ENCODE measurements at regions not wholly inside any gene's neighbourhood (a gene's known extent, or its start where the extent isn't known, plus 50 kb on each side); places are given as distances from the start of the nearest gene placed in this dataset.

DNA sequence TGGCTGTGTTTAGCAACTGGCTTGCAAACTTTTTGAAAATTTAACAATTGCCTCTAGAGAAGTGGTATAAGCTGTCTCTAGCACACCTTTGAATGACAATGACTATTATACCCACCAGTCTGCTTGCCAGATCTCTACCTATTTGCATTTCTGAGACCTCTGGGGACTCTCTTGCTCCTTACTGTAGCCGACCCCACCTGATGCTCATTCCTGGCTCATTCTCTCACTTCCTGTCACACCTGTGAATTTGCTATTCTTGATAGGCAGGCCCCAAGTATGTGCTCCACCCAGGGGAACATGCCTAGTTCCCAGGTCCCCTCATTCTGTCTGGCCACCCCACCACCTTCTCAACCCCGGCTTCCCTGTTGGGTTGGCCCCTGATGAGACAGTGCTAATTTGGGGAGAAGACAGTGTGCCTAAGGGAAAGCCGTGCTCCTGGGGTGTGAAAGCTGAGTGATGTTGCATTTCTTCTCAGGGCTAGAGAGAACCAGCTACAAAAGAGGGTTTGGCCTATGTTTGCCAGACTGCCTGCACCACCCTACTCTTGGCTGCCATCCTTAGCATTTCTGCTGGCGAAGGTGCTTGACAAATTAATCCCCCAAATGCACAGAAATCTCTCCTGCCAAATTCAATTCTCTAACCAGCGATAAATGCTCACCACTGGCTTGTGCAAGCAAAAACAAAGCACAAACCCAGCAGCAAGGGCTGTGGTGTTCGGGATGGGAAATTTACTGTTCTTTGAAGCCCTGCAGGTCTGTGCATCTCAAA lies 138.2 kb downstream of the RPS24 start:
- Histone ChIP-seq H3K36me3 (ENCODE audit: control insufficient read depth in 2 of 2, insufficient read depth in 2 of 2, low read length in 1 of 2) (no peaks in the 10 kb centered on the region), H3K27ac (ENCODE audit: low read depth in 2 of 2, low read length in 1 of 2) (peak overlapping the region; percentile 44 to 90), H3K9me3 (ENCODE audit: control insufficient read depth in 2 of 2, insufficient read depth in 1 of 2, low read depth in 1 of 2, low read length in 1 of 2) (peaks cover 0 to 3% of the 10 kb centered on the region in 2 donors), H3K27me3 (ENCODE audit: control insufficient read depth in 1 of 2, insufficient read depth in 2 of 2, low read length in 2 of 2) (no peaks in the 10 kb centered on the region), H3K4me1 (ENCODE audit: control insufficient read depth in 2 of 2, insufficient read depth in 2 of 2, low read length in 1 of 2) (peaks cover 0 to 13% of the 10 kb centered on the region in 2 donors), H3K4me3 (ENCODE audit: low read depth in 1 of 2, low read length in 2 of 2) (no peak overlapping the region)
- 48 to 60% methylated on average over 6 of the region's 6 CpGs for WGBS, 2 donors

DNA sequence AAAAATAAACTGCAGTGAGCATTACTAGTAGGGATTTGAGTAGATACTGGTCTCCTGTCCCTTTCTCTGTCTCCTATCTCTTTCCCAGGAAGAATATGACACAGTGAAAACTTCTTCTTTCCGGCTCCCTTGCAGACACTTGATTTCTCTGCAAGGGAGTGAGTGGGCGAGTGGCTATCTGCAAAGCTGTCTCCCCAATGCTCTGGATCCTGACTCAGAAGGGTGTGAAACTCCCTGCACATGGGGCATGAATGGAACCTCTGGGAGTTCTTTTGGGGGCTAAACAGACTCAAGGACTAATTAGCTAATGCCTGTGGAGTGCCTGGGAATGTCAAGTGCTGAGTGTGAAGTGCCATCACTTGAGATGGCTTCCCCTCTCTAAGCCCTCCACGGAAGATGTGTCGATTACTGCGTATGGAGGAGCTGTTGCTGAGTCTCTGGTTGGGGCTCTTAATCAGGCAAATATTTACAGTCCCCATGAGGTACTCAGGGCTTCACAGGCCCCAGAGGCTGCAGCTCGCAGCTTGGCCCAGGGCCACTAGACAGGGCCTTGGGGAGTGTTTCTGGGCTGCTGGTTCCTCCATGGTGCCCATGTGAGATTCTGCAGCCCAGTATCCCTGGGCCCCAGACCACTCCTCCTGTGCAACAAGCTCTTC lies 139.8 kb downstream of the RPS24 start:
- Histone ChIP-seq H3K4me3 (ENCODE audit: low read depth in 1 of 2, low read length in 2 of 2) (no peak overlapping the region), H3K9me3 (ENCODE audit: control insufficient read depth in 2 of 2, insufficient read depth in 1 of 2, low read depth in 1 of 2, low read length in 1 of 2) (peaks cover 0 to 3% of the 10 kb centered on the region in 2 donors), H3K4me1 (ENCODE audit: control insufficient read depth in 2 of 2, insufficient read depth in 2 of 2, low read length in 1 of 2) (peaks cover 0 to 13% of the 10 kb centered on the region in 2 donors), H3K36me3 (ENCODE audit: control insufficient read depth in 2 of 2, insufficient read depth in 2 of 2, low read length in 1 of 2) (no peaks in the 10 kb centered on the region), H3K27me3 (ENCODE audit: control insufficient read depth in 1 of 2, insufficient read depth in 2 of 2, low read length in 2 of 2) (no peaks in the 10 kb centered on the region), H3K27ac (ENCODE audit: low read depth in 2 of 2, low read length in 1 of 2) (no peak overlapping the region)
- WGBS, 2 donors, result 77 to 88% methylated on average over 6 of the region's 6 CpGs

DNA sequence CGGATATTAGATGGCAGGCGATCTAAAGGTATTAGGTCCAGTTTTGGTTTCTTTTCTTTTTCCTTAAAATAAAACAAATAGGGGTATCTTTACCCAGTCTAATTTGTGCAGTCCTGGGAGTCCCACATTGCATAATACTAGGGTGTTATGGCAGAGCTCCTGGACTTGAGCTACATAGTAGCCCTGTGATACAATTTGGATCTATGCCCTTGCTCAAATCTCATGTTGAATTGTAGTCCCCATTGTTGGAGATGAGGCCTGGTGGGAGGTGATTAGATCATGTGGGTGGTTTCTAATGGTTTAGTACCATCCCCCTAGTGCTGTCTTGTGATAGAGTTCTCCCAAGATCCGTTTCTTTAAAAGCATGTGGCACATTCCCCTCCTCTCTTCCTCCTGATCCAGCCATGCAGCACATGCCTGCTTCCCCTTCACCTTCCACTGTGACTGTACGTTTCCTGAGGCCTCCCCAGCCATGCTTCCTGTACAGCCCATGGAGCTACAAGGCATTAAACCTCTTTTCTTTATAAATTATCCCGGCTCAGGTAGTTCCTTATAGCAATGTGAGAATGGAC lies 141.9 kb downstream of the RPS24 start:
- Histone ChIP-seq H3K36me3 (ENCODE audit: control insufficient read depth in 2 of 2, insufficient read depth in 2 of 2, low read length in 1 of 2) (no peaks in the 10 kb centered on the region), H3K4me1 (ENCODE audit: control insufficient read depth in 2 of 2, insufficient read depth in 2 of 2, low read length in 1 of 2) (peaks cover 0 to 7% of the 10 kb centered on the region in 2 donors), H3K27ac (ENCODE audit: low read depth in 2 of 2, low read length in 1 of 2) (no peak overlapping the region), H3K4me3 (ENCODE audit: low read depth in 1 of 2, low read length in 2 of 2) (no peak overlapping the region), H3K27me3 (ENCODE audit: control insufficient read depth in 1 of 2, insufficient read depth in 2 of 2, low read length in 2 of 2) (no peaks in the 10 kb centered on the region), H3K9me3 (ENCODE audit: control insufficient read depth in 2 of 2, insufficient read depth in 1 of 2, low read depth in 1 of 2, low read length in 1 of 2) (peaks cover 0 to 1% of the 10 kb centered on the region in 2 donors)
- WGBS, 2 donors, result 55 to 60% methylated on average over 5 of the region's 5 CpGs

DNA sequence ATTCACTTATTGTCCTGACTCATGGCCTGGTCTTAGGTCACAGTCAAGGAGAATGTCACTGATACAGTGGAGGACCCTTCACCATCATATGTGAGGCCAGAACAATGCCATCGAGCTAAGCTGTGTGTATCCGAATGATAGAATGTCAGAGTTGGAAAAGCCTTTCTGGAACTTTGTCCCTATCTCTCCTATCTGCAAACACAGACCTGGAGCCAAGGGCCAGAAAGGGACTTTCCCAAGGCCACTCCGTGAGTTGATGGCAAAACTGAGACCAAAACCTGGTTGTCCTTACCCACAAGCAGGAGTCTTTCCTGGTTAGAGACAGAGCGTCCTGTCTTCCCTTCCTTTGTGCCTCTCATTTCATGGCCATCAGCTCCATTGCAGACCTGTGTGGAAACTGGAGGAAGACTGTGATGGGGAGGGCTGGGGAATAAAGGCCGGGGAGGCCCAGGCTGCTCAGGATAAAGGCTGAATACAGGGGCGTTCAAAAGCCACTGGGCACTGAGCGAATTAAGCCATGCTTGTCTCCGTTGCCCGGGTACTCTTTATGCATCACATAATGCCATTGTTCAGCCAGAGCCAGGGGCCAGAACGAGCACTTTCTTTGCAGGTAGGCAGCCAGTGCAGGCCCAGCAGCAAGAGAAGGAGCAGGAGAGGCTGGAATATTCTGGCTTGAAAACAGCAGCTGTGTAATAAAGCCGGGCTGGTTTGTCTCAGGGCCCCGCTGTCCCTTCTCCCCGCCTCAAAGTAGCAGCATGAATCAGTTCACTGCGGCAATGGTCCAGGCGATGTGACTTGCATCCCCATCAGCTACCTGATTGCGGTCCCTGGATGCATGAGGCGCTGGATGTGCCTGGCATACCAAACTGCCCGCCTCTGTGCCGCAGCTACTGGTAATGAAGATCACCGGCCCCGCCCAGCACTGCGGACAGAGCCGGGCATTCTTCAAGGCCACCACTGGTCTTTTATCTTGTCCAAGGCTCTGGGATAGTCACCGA lies 143.0 kb downstream of the RPS24 start:
- Histone ChIP-seq H3K9me3 (ENCODE audit: control insufficient read depth in 2 of 2, insufficient read depth in 1 of 2, low read depth in 1 of 2, low read length in 1 of 2) (no peaks in the 10 kb centered on the region), H3K4me3 (ENCODE audit: low read depth in 1 of 2, low read length in 2 of 2) (no peak overlapping the region), H3K4me1 (ENCODE audit: control insufficient read depth in 2 of 2, insufficient read depth in 2 of 2, low read length in 1 of 2) (peaks cover 0 to 13% of the 10 kb centered on the region in 2 donors), H3K27ac (ENCODE audit: low read depth in 2 of 2, low read length in 1 of 2) (no peak overlapping the region), H3K27me3 (ENCODE audit: control insufficient read depth in 1 of 2, insufficient read depth in 2 of 2, low read length in 2 of 2) (no peaks in the 10 kb centered on the region), H3K36me3 (ENCODE audit: control insufficient read depth in 2 of 2, insufficient read depth in 2 of 2, low read length in 1 of 2) (no peaks in the 10 kb centered on the region)
- 90 to 93% methylated on average over 24 of the region's 24 CpGs for WGBS, 2 donors

DNA sequence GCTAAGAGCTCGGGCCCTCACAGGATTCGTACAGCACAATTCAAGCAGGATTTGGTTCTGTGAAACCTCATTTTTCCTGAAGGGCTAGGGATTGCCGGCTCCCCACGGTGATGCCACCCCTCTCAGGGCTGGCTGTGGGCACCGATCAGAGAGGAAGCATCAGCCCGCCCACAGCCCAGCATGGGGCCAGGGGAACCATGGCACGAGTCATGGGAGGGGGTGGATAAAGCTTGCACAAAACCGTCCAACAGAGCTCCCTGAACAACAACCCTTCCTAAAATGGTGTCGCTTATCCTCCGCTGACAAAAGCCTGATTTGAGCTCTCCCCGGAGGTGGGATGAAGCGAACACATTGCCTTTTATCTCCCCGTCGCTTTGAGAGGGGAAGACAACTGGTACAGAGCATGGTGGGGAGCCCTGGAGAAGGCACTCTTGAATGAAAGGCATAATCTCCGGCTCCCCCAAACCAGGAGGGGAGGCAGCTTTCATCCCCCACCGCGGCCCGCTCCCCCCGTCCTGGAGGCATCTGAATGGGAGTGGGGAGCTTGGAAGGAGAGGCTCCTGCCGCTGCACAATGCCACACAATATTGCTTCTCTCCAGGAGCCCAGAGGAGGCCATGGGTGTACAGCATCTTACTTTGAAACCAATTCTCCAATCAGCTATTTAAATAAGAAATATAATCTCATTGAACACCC lies 144.0 kb downstream of the RPS24 start:
- Histone ChIP-seq H3K27me3 (ENCODE audit: control insufficient read depth in 1 of 2, insufficient read depth in 2 of 2, low read length in 2 of 2) (no peaks in the 10 kb centered on the region), H3K4me3 (ENCODE audit: low read depth in 1 of 2, low read length in 2 of 2) (no peak overlapping the region), H3K27ac (ENCODE audit: low read depth in 2 of 2, low read length in 1 of 2) (no peak overlapping the region), H3K4me1 (ENCODE audit: control insufficient read depth in 2 of 2, insufficient read depth in 2 of 2, low read length in 1 of 2) (peaks cover 0 to 12% of the 10 kb centered on the region in 2 donors), H3K9me3 (ENCODE audit: control insufficient read depth in 2 of 2, insufficient read depth in 1 of 2, low read depth in 1 of 2, low read length in 1 of 2) (no peaks in the 10 kb centered on the region), H3K36me3 (ENCODE audit: control insufficient read depth in 2 of 2, insufficient read depth in 2 of 2, low read length in 1 of 2) (no peaks in the 10 kb centered on the region)
- WGBS, 2 donors, result 81% methylated on average over 20 of the region's 20 CpGs

DNA sequence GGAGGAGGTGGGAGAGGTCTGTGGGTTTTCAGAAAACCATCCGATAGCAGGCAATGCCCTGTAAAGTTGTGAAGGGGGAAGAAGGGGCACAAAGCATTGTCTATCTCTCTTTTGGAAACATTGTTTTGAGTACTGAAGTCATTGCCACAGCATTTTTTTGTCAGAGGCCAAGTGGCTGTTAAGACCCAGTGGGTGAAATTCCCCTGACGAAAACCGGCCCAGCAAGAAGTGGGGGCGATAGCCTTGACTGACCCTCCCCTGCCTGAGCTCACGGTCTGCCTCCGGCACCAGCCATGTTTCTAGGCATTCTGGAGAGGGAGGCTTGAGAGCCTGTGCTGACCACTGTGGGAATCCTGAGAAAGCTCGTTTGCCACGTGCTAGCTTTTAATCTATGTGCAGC lies 144.7 kb downstream of the RPS24 start:
- Histone ChIP-seq H3K4me1 (ENCODE audit: control insufficient read depth in 2 of 2, insufficient read depth in 2 of 2, low read length in 1 of 2) (peaks cover 0 to 12% of the 10 kb centered on the region in 2 donors), H3K36me3 (ENCODE audit: control insufficient read depth in 2 of 2, insufficient read depth in 2 of 2, low read length in 1 of 2) (no peaks in the 10 kb centered on the region), H3K27ac (ENCODE audit: low read depth in 2 of 2, low read length in 1 of 2) (no peak overlapping the region), H3K4me3 (ENCODE audit: low read depth in 1 of 2, low read length in 2 of 2) (no peak overlapping the region), H3K27me3 (ENCODE audit: control insufficient read depth in 1 of 2, insufficient read depth in 2 of 2, low read length in 2 of 2) (no peaks in the 10 kb centered on the region), H3K9me3 (ENCODE audit: control insufficient read depth in 2 of 2, insufficient read depth in 1 of 2, low read depth in 1 of 2, low read length in 1 of 2) (no peaks in the 10 kb centered on the region)
- 65 to 67% methylated on average over 8 of the region's 8 CpGs for WGBS, 2 donors

DNA sequence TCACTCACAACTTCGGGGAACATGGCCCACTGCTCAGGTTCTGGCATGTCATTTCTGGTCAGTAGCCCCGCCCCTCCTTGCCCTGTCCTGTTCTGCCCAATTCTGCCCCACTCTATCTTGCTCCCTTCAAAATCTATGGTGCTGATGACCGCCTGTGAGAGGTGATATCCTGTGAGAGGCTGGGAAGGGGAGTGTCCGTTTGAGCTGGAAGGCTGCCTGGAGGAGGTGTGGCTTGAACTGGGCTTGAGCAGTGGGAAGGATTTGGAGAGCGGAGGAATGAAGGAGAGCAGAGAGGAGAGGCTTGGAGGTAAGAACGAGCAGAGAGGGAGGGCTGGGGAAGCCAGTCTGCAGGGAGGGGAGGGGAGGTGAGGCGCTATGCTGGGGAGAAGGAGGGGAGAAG lies 145.3 kb downstream of the RPS24 start:
- Histone ChIP-seq H3K9me3 (ENCODE audit: control insufficient read depth in 2 of 2, insufficient read depth in 1 of 2, low read depth in 1 of 2, low read length in 1 of 2) (no peaks in the 10 kb centered on the region), H3K4me1 (ENCODE audit: control insufficient read depth in 2 of 2, insufficient read depth in 2 of 2, low read length in 1 of 2) (peaks cover 0 to 12% of the 10 kb centered on the region in 2 donors), H3K36me3 (ENCODE audit: control insufficient read depth in 2 of 2, insufficient read depth in 2 of 2, low read length in 1 of 2) (no peaks in the 10 kb centered on the region), H3K4me3 (ENCODE audit: low read depth in 1 of 2, low read length in 2 of 2) (no peak overlapping the region), H3K27me3 (ENCODE audit: control insufficient read depth in 1 of 2, insufficient read depth in 2 of 2, low read length in 2 of 2) (no peaks in the 10 kb centered on the region), H3K27ac (ENCODE audit: low read depth in 2 of 2, low read length in 1 of 2) (no peak overlapping the region)
- 33 to 34% methylated on average over 7 of the region's 7 CpGs for WGBS, 2 donors

DNA sequence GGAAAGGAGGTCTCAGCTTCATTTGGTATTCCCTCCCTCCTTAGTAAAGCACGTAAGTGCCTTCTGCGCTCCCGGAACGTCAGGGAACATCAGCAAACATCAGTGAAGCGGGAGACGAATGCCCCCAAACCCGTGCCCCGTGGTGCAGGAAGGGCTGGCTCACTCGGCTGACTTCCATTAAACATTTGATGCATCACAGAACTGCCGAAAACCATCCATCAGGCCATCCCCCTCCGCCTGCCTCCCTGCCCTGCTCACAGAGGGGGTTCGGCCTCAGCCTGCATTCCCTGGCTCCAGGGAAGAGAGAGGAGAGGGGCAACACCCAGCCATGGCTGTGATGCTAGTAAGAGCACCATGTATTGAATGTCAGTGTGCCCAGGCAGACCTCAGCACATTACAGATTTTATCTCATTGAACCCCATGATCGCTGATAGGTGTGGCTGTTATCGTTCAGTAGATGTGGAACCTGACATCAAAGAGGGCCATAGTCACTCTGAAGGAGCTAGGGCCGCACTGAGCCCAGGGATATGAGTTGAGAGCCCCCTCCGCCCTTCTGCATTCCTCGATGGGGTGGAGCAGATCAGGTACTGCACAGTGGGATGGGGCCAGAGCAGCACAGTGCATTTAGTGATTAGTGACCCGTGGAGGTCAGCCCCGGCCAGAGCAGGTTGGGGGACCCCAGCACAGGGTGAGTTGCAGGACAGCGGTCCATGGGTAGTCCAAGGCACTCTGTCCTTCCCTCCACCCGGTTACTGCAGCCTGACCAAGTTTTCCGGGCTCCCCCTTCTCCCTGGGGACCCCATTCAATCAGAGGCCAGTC lies 146.4 kb downstream of the RPS24 start:
- Histone ChIP-seq H3K4me3 (ENCODE audit: low read depth in 1 of 2, low read length in 2 of 2) (no peak overlapping the region), H3K4me1 (ENCODE audit: control insufficient read depth in 2 of 2, insufficient read depth in 2 of 2, low read length in 1 of 2) (peaks cover 0 to 10% of the 10 kb centered on the region in 2 donors), H3K36me3 (ENCODE audit: control insufficient read depth in 2 of 2, insufficient read depth in 2 of 2, low read length in 1 of 2) (no peaks in the 10 kb centered on the region), H3K27me3 (ENCODE audit: control insufficient read depth in 1 of 2, insufficient read depth in 2 of 2, low read length in 2 of 2) (no peaks in the 10 kb centered on the region), H3K27ac (ENCODE audit: low read depth in 2 of 2, low read length in 1 of 2) (no peak overlapping the region), H3K9me3 (ENCODE audit: control insufficient read depth in 2 of 2, insufficient read depth in 1 of 2, low read depth in 1 of 2, low read length in 1 of 2) (no peaks in the 10 kb centered on the region)
- 70 to 75% methylated on average over 21 to 22 of the region's 22 CpGs for WGBS, 2 donors

Data from esophagus (tissue), 2 donors.